GM12892 (cell line): ENCODE measurements at regions not wholly inside any gene's neighbourhood (a gene's known extent, or its start where the extent isn't known, plus 50 kb on each side); places are given as distances from the start of the nearest gene placed in this dataset.
"Not testable (repeated sequence)": the region's sequence is repeated elsewhere in the genome, so short reads cannot be mapped to it uniquely, and the experiment has no call there.

Source experiments
- POLR2A ChIP-seq: IDR thresholded peaks from 2 replicates; pipeline ENCODE4 v1.6.1; 2011; ENCODE audit warnings: low read depth, low read length, control low read depth
- POLR2AphosphoS5 ChIP-seq: IDR thresholded peaks from 2 replicates; pipeline ENCODE4 v1.6.1; 2011; ENCODE audit warnings: low read depth, low read length, control low read depth
- TAF1 ChIP-seq: IDR thresholded peaks from 2 replicates; pipeline ENCODE4 v1.6.1; 2011; ENCODE audit warnings: low read depth, mild to moderate bottlenecking, control low read depth, low read length, borderline replicate concordance

DNA sequence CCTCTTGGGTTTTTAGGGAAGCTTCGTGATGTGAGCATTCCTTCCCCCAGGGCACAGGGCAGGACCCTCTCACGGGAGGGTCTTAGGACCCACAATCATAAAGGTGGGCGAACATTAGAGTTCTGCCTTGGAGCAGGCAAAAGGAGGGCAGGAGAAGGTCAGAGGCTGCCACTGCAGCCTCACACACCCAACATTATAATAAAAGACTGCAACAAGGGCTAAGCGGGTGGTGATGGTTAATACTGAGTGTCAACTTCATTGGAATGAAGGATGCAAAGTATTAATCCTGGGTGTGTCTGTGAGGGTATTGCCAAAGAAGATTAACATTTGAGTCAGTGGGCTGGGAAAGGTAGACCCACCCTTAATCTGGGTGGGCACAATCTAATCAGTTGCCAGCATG, 206.6 kb upstream of the C2CD4B start:
- TF ChIP-seq POLR2AphosphoS5, POLR2A, TAF1: not testable (repeated sequence)
